Calu3 (cell line): ENCODE measurements at regions not wholly inside any gene's neighbourhood (a gene's known extent, or its start where the extent isn't known, plus 50 kb on each side); places are given as distances from the start of the nearest gene placed in this dataset.
A peak's percentile ranks its signal among the peaks of the same experiment; 100 is the strongest.

Experiments used
- BruUV-seq: library from RNA; stranded (reverse); fragments of 400-500 nt; replicated peaks from 2 replicates; lab custom pipeline; 2021; lab: Mats Ljungman, UMichigan
- CTCF ChIA-PET: fragments of 300-600 bp; sonication (Branson Sonifier 250); formaldehyde crosslinking; loops from one replicate; lab custom pipeline; 2022; ENCODE audit warnings: antibody characterized with exemption; lab: Charles Lee
- DNase-seq: peaks from one replicate; pipeline ENCODE4 v3.0.0; 2022
- H3K27ac Mint-ChIP-seq: one replicate; pipeline ENCODE4 v1.8.0; 2022; ENCODE audit warnings: mixed read lengths; ENCODE audit not compliant: unreplicated experiment
- H3K27me3 Mint-ChIP-seq: one replicate; pipeline ENCODE4 v1.8.0; 2022; ENCODE audit warnings: mixed read lengths; ENCODE audit not compliant: unreplicated experiment
- H3K36me3 Mint-ChIP-seq: one replicate; pipeline ENCODE4 v1.8.0; 2022; ENCODE audit warnings: mild to moderate bottlenecking, moderate library complexity, mixed read lengths; ENCODE audit not compliant: insufficient read depth, unreplicated experiment
- H3K4me1 Mint-ChIP-seq: one replicate; pipeline ENCODE4 v1.8.0; 2022; ENCODE audit warnings: mild to moderate bottlenecking, low read depth, mixed read lengths; ENCODE audit not compliant: unreplicated experiment
- H3K4me3 Mint-ChIP-seq: one replicate; pipeline ENCODE4 v1.8.0; 2022; ENCODE audit warnings: mild to moderate bottlenecking, low read depth, moderate library complexity, mixed read lengths; ENCODE audit not compliant: unreplicated experiment
- H3K9me3 Mint-ChIP-seq: one replicate; pipeline ENCODE4 v1.8.0; 2022; ENCODE audit warnings: low read depth, mixed read lengths; ENCODE audit not compliant: unreplicated experiment
- CTCF ChIP-seq: fragments of 200-600 bp; IDR thresholded peaks from one replicate; pipeline ENCODE4 v1.8.0; 2022; ENCODE audit warnings: antibody characterized with exemption; ENCODE audit not compliant: unreplicated experiment
- intact Hi-C: fragments of 100-400 bp; cut with micrococcal nuclease; formaldehyde crosslinking; loops from one replicate; pipeline ENCODE4 v1.10.0; 2022; ENCODE audit not compliant: unreplicated experiment

GRCh38 chr3:157868196-157868595 lies 238.0 kb downstream of the SHOX2 start:
- no peaks in the 10 kb centered on the region for H3K9me3 Mint-ChIP-seq
- CTCF ChIA-PET, result no interaction called here
- no peak for DNase-seq
- no peaks in the 10 kb centered on the region for H3K36me3 Mint-ChIP-seq
- H3K27ac Mint-ChIP-seq, result no peak overlapping the region
- no peak for TF ChIP-seq CTCF
- BruUV-seq, result no TSS peak
- peaks cover 2% of the 10 kb centered on the region for H3K27me3 Mint-ChIP-seq
- H3K4me1 Mint-ChIP-seq, result no peaks in the 10 kb centered on the region
- H3K4me3 Mint-ChIP-seq, result no peak overlapping the region
- intact Hi-C loops, result loop anchor here (5.0 kb wide), 1 partner anchor 664 kb away; no protein-coding TSS in a partner anchor

DNA sequence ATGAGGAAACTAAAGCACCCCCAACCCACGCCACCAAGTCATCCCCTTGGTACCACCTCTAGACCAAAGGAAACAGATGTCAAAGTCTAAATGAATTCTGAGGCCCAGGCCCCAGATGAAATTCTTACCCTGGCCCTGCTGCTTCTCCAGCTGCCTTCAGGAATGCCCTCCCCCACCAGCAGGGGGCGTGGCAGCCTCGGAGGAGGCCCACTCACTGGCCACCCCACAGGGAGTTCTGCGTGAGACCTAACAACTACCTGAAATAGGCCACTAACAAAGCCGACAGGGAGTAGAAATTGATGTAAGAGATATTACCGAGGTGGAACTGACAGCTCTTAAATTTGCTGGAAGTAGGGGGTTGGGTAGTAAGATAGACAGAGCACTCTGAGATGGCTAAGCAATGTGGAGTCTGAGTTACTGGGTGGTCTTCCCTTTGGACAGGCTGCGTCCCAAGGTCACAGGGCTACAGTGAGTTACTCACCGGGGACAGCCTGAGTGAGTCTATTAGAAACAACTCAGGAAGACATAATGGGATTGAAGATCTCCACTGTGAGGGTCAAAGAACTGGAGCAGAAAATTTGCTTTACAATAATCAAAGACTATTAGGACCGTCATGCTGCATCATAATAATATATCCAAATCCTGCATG lies 240.7 kb downstream of the SHOX2 start:
- Mint-ChIP-seq H3K4me1 (no peaks in the 10 kb centered on the region), H3K36me3 (no peaks in the 10 kb centered on the region), H3K4me3 (no peak overlapping the region), H3K9me3 (no peaks in the 10 kb centered on the region), H3K27me3 (peaks cover 14% of the 10 kb centered on the region), H3K27ac (no peak overlapping the region)
- TF ChIP-seq CTCF, result peak; percentile 89
- no TSS peak for BruUV-seq
- DNase-seq, result peak; percentile 88
- intact Hi-C loops, result loop anchor here (1.0 to 5.0 kb wide), 3 partner anchors 447 to 667 kb away; no protein-coding TSS in a partner anchor
- CTCF ChIA-PET, result interaction anchor here (0.6 to 2.2 kb wide), 5 partner anchors 10 to 569 kb away, joined by 3 to 7 read pairs (median 4); no protein-coding TSS in a partner anchor

DNA sequence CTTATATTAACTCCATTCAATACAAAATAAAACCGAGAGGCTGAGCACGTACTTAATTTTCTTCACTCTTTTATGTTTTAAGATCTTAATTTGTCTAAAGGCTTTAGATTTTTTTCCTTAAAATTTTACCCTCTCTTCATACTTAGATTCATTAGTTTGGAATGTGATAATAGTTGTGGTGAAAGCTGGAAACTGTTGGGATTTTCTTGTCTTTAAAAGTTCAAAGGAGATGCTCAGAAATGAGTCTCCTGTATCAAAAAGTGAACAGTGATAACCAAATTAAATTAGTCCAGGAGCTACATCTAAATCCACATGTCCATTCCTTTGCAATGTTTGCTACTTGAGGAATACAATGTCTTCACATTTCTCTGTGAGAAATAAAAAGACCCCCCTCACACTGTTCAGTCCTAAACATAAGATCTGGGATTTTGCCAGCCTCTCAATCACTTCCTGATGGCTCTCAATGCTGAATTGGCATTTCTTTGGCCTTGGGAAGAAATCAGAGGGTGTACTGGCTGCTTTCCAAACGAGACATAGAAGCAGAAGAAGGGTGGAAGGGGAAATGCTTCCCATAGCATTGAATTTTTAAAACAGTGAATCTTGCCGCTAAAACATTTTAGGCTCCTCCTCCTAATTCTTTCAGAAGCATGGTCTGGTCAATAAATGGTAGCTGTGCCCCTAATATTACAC lies 245.0 kb downstream of the SHOX2 start:
- Mint-ChIP-seq H3K27me3 (peaks cover 21% of the 10 kb centered on the region), H3K9me3 (no peaks in the 10 kb centered on the region), H3K4me1 (no peaks in the 10 kb centered on the region), H3K36me3 (no peaks in the 10 kb centered on the region), H3K27ac (no peak overlapping the region), H3K4me3 (no peak overlapping the region)
- CTCF ChIA-PET, result interaction anchor here (0.6 to 2.3 kb wide), 2 partner anchors 9 to 94 kb away, joined by 4 to 5 read pairs; no protein-coding TSS in a partner anchor
- DNase-seq, result no peak
- intact Hi-C loops, result no loop called here
- TF ChIP-seq CTCF, result no peak
- BruUV-seq, result no TSS peak

- DNase-seq, result no peak
- TF ChIP-seq CTCF, result no peak
- CTCF ChIA-PET, result interaction anchor here (2.3 kb wide), 1 partner anchor 10 kb away, joined by 5 read pairs; no protein-coding TSS in a partner anchor
- no peaks in the 10 kb centered on the region for H3K4me1 Mint-ChIP-seq
- no peaks in the 10 kb centered on the region for H3K9me3 Mint-ChIP-seq
- H3K27ac Mint-ChIP-seq, result no peak overlapping the region
- no peak overlapping the region for H3K4me3 Mint-ChIP-seq
- H3K36me3 Mint-ChIP-seq, result no peaks in the 10 kb centered on the region
- peaks cover 21% of the 10 kb centered on the region for H3K27me3 Mint-ChIP-seq
- BruUV-seq, result no TSS peak
- intact Hi-C loops, result loop anchor here (5.0 to 10.0 kb wide), 2 partner anchors 242 to 325 kb away; no protein-coding TSS in a partner anchor
These were observed 246.7 kb downstream of the SHOX2 start for GRCh38 chr3:157859541-157859940.
